ENCODE measurements at regions not wholly inside any gene's neighbourhood (a gene's known extent, or its start where the extent isn't known, plus 50 kb on each side); places are given as distances from the start of the nearest gene placed in this dataset.

GRCh38 chr12:66852765-66853164 lies 173.9 kb upstream of the GRIP1 start:
- DNase-seq (ENCODE audit: low spot score): no peak
- in situ Hi-C loops (cut with MboI; ENCODE audit: low pct_unique_long_range_greater_than_20kb, low sequenced_read_pairs, unreplicated experiment): no loop called here
- TF ChIP-seq, protein P1, sequence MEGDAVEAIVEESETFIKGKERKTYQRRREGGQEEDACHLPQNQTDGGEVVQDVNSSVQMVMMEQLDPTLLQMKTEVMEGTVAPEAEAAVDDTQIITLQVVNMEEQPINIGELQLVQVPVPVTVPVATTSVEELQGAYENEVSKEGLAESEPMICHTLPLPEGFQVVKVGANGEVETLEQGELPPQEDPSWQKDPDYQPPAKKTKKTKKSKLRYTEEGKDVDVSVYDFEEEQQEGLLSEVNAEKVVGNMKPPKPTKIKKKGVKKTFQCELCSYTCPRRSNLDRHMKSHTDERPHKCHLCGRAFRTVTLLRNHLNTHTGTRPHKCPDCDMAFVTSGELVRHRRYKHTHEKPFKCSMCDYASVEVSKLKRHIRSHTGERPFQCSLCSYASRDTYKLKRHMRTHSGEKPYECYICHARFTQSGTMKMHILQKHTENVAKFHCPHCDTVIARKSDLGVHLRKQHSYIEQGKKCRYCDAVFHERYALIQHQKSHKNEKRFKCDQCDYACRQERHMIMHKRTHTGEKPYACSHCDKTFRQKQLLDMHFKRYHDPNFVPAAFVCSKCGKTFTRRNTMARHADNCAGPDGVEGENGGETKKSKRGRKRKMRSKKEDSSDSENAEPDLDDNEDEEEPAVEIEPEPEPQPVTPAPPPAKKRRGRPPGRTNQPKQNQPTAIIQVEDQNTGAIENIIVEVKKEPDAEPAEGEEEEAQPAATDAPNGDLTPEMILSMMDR (IDR thresholded peaks at IDR 0.05; ENCODE audit: extremely low read depth, insufficient read depth, missing control alignments): no peak

DNA sequence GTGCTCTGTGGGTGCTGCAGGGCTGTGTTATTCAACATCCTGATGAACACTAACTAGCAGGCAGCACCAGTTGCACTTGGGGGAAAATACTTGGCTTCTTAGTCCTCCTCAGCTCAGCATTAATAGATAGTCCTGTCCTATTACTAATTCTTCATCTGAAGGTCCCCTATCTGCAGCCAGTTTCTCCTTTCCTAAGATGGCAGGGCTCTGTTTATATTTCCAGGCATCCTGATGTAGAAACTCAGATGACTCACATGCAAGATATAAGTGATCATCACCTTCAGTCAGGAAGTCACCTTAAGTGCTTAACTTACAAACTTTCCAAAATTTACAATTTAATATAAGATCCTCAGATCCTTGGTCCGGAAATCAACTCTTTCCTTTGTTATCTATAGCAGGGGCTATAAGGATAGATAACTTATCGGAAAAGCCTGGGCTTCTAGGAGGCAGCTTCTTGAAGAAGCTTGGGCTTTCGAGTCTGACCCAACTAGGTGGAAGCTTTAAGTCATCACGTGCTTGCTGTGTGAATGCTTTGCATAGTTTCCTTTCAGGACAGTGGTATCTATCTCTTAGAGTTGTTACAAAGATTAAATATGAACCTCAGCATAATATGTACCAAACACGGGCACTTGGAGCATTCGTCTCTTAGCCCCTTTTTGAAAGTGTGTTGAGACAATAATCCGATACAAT lies 181.0 kb upstream of the GRIP1 start:
- TF ChIP-seq, protein P1 (IDR thresholded peaks at IDR 0.05; ENCODE audit: extremely low read depth, insufficient read depth, missing control alignments): no peak
- in situ Hi-C loops (cut with MboI; ENCODE audit: low pct_unique_long_range_greater_than_20kb, low sequenced_read_pairs, unreplicated experiment): no loop called here
- DNase-seq (ENCODE audit: low spot score): no peak

DNA sequence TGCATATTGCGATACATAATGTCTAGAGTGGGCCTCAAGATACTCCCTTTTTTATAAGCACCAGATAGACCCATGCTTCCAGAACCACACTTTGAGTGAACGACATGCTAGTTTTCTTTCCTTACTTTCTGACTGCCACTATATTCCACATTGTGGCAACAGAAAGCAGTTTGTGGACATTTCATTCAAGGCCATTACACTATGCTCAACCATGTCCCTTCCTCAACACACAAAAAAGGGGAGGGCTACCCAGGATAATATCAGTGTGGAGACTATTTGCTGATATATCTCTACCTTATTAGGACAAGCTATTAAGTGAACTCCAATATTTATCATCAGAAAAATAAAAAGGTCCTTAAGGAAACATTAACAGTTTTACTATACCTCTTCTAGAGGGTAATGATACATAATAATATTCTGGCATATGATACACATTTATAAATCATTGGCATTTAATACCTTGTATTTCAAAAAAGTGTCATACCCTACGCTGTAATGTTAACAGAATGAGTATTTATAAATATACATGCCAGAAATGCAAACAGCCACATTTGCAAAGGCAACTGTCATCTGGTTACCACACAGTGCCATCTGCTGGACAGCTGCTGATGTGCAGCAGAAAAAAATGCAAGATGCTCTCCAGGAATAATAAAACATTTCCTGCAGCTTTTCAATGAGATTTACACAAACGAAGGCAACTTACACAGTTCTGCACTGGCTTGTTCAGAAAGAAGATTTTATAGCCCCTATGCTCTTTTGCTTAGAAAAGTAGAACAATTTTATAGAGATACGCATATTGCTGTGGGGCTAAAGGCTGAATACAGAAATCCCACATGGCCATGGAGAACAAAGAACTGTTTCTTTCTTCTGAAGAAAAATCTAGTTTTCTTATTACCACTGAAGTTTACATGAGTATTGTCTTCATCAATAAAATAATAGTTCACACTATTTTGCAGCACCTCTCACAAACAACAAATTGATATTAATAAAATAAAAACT lies 182.2 kb upstream of the GRIP1 start:
- DNase-seq (ENCODE audit: low spot score): peak; percentile 9
- in situ Hi-C loops (cut with MboI; ENCODE audit: low pct_unique_long_range_greater_than_20kb, low sequenced_read_pairs, unreplicated experiment): no loop called here
- TF ChIP-seq, protein P1 (IDR thresholded peaks at IDR 0.05; ENCODE audit: extremely low read depth, insufficient read depth, missing control alignments): peak; percentile 94

- no peak for DNase-seq (ENCODE audit: low spot score)
- in situ Hi-C loops (cut with MboI; ENCODE audit: low pct_unique_long_range_greater_than_20kb, low sequenced_read_pairs, unreplicated experiment): no loop called here
- TF ChIP-seq, protein P1 (IDR thresholded peaks at IDR 0.05; ENCODE audit: extremely low read depth, insufficient read depth, missing control alignments): no peak
Measured at GRCh38 chr12:66862356-66862985, 183.6 kb upstream of the GRIP1 start.

DNA sequence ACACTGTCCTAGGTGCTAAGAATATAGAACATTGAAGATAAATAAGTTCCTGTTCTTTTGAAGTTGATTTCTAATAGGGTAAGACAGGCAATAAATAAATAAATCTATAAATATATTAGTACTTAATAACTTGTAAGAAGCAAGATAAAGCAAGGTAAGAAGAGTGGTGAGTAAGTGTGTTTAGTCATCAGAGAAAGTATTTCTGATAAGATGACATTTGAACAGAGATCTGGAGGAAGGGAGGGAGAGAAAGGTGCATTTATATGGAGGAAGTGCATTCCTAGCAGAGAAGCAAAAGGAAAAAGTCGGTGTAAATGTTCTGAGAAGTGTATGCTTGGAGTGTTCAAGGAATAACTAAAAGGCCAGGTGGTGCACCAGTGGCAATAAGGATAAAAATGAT lies 184.4 kb upstream of the GRIP1 start:
- in situ Hi-C loops (cut with MboI; ENCODE audit: low pct_unique_long_range_greater_than_20kb, low sequenced_read_pairs, unreplicated experiment): no loop called here
- TF ChIP-seq, protein P1 (IDR thresholded peaks at IDR 0.05; ENCODE audit: extremely low read depth, insufficient read depth, missing control alignments): no peak
- no peak for DNase-seq (ENCODE audit: low spot score)

- in situ Hi-C loops (cut with MboI; ENCODE audit: low pct_unique_long_range_greater_than_20kb, low sequenced_read_pairs, unreplicated experiment): no loop called here
- TF ChIP-seq, protein P1 (IDR thresholded peaks at IDR 0.05; ENCODE audit: extremely low read depth, insufficient read depth, missing control alignments): no peak
- DNase-seq (ENCODE audit: low spot score): no peak
Measured at GRCh38 chr12:66877925-66878324, 199.0 kb upstream of the GRIP1 start.
